GM12878 (cell line): ENCODE measurements at regions not wholly inside any gene's neighbourhood (a gene's known extent, or its start where the extent isn't known, plus 50 kb on each side); places are given as distances from the start of the nearest gene placed in this dataset.

Experiments used
- ATAC-seq: fragments of 200-7000 bp; cut with Tn5 transposase; 3 replicates; pipeline ENCODE4 v1.9.1; 2020; ENCODE audit warnings: mild to moderate bottlenecking, moderate library complexity
- BruUV-seq: library from RNA; stranded (reverse); fragments of 400-500 nt; replicated peaks from 2 replicates; lab custom pipeline; 2021; lab: Mats Ljungman, UMichigan
- CTCF ChIA-PET: fragments of 300-600 bp; sonication (Branson Sonifier 250); formaldehyde crosslinking; extraction: SDS; loops from one replicate; lab custom pipeline; 2021; ENCODE audit warnings: inconsistent platforms; lab: Yijun Ruan, JAX
- POLR2A ChIA-PET: fragments of 350-600 bp; formaldehyde crosslinking; extraction: SDS; loops from one replicate; lab custom pipeline; 2021; ENCODE audit warnings: inconsistent platforms; lab: Charles Lee
- RAD21 ChIA-PET: fragments of 300-600 bp; sonication (Branson Sonifier 250); formaldehyde crosslinking; loops from one replicate; lab custom pipeline; 2023; ENCODE audit warnings: antibody characterized with exemption; ENCODE audit not compliant: unreplicated experiment; lab: Charles Lee
- SMC1A ChIA-PET: fragments of 300-600 bp; sonication (Branson Sonifier 250); formaldehyde crosslinking; loops from one replicate; lab custom pipeline; 2023; ENCODE audit not compliant: unreplicated experiment, uncharacterized antibody; lab: Charles Lee
- DNase-seq: peaks from one replicate; pipeline ENCODE4 v3.0.0-alpha.2; 2011; ENCODE audit warnings: low read depth, low spot score
- FAIRE-seq: peaks from 3 replicates; lab custom pipeline; 2011; peaks lifted over from hg19 to GRCh38; lab: Jason Lieb, UNC
- H2AFZ ChIP-seq: 2 replicates; pipeline ENCODE4 v1.6.0; 2011; ENCODE audit warnings: low read depth, low read length, control low read depth; ENCODE audit not compliant: control insufficient read depth
- H3K27ac ChIP-seq: 2 replicates; pipeline ENCODE4 v1.5.1; 2011; ENCODE audit warnings: control low read depth; ENCODE audit not compliant: control insufficient read depth, insufficient read depth
- H3K27me3 ChIP-seq, 2 experiments: replicated peaks in 1 of 2; 2 replicates each; pipeline versions ENCODE4 v1.6.0 to v1.6.1; 2011; ENCODE audit warnings: low read length in 1 of 2; ENCODE audit not compliant: control insufficient read depth in 2 of 2, insufficient read depth in 2 of 2
- H3K36me3 ChIP-seq, 2 experiments: 2 replicates each; pipeline ENCODE4 v1.5.1; 2011; ENCODE audit warnings: low read length in 1 of 2; ENCODE audit not compliant: control insufficient read depth in 2 of 2, insufficient read depth in 2 of 2
- H3K4me1 ChIP-seq: 2 replicates; pipeline ENCODE4 v1.6.1; 2011; ENCODE audit warnings: mild to moderate bottlenecking, low read length, moderate library complexity, mixed read lengths; ENCODE audit not compliant: control insufficient read depth, insufficient read depth
- H3K4me2 ChIP-seq: 2 replicates; pipeline ENCODE4 v1.6.0; 2011; ENCODE audit warnings: control low read depth; ENCODE audit not compliant: control insufficient read depth, insufficient read depth
- H3K4me3 ChIP-seq: fragments of 200-600 bp; sonication (generic); 2 replicates; pipeline ENCODE4 v1.5.1; 2016
- H3K79me2 ChIP-seq: 2 replicates; pipeline ENCODE4 v1.6.0; 2011; ENCODE audit warnings: low read length; ENCODE audit not compliant: control insufficient read depth, insufficient read depth
- H3K9ac ChIP-seq: 2 replicates; pipeline ENCODE4 v1.8.0; 2011; ENCODE audit warnings: low read length, control low read depth, mixed read lengths; ENCODE audit not compliant: control insufficient read depth, insufficient read depth
- H3K9me3 ChIP-seq: replicated peaks from 3 replicates; pipeline ENCODE4 v1.5.1; 2011; ENCODE audit warnings: mild to moderate bottlenecking, low read length; ENCODE audit not compliant: control insufficient read depth, insufficient read depth
- H4K20me1 ChIP-seq: 2 replicates; pipeline ENCODE4 v1.6.0; 2011; ENCODE audit not compliant: control insufficient read depth, insufficient read depth
- BCL11A ChIP-seq: IDR thresholded peaks from 2 replicates; pipeline ENCODE4 v1.6.1; 2011; ENCODE audit warnings: low read depth, low read length
- CEBPZ ChIP-seq: fragments of 150-350 bp; IDR thresholded peaks from 2 replicates; pipeline ENCODE4 v1.6.1; 2016; ENCODE audit warnings: low read depth, low read length
- ELK1 ChIP-seq: IDR thresholded peaks from 2 replicates; pipeline ENCODE4 v1.6.1; 2012; ENCODE audit warnings: low read depth, low read length, improper control_type of control experiment
- MEF2A ChIP-seq: IDR thresholded peaks from 2 replicates; pipeline ENCODE4 v1.6.1; 2011; ENCODE audit warnings: low read depth, mild to moderate bottlenecking, low read length, moderate library complexity; ENCODE audit not compliant: insufficient read depth
- NBN ChIP-seq: fragments of 450-650 bp; IDR thresholded peaks from 2 replicates; pipeline ENCODE4 v1.6.1; 2016
- NFXL1 ChIP-seq: fragments of 450-650 bp; IDR thresholded peaks from 2 replicates; pipeline ENCODE4 v1.6.1; 2017; ENCODE audit warnings: antibody characterized with exemption, mild to moderate bottlenecking, borderline replicate concordance
- NFYB ChIP-seq: IDR thresholded peaks from 2 replicates; pipeline ENCODE4 v1.6.1; 2011; ENCODE audit warnings: low read depth, mild to moderate bottlenecking, low read length, improper control_type of control experiment, moderate library complexity; ENCODE audit not compliant: insufficient read depth
- NRF1 ChIP-seq: conservative IDR thresholded peaks from 2 replicates; pipeline ENCODE4 v1.6.1; 2011; ENCODE audit warnings: mild to moderate bottlenecking, low read depth, low read length, improper control_type of control experiment
- POLR2A ChIP-seq: IDR thresholded peaks from 2 replicates; pipeline ENCODE4 v1.6.1; 2011; ENCODE audit warnings: low read depth, mild to moderate bottlenecking, low read length
- RB1 ChIP-seq: fragments of 450-650 bp; formaldehyde crosslinking; IDR thresholded peaks from 2 replicates; pipeline ENCODE4 v1.6.1; 2017; ENCODE audit warnings: mild to moderate bottlenecking, borderline replicate concordance
- RCOR1 ChIP-seq: conservative IDR thresholded peaks from 2 replicates; pipeline ENCODE4 v1.6.1; 2012; ENCODE audit warnings: low read depth, low read length, improper control_type of control experiment
- SREBF1 ChIP-seq: IDR thresholded peaks from 2 replicates; pipeline ENCODE4 v1.6.1; 2012; ENCODE audit warnings: mild to moderate bottlenecking, low read length
- TCF3 ChIP-seq: IDR thresholded peaks from 2 replicates; pipeline ENCODE4 v1.6.1; 2012; ENCODE audit warnings: low read depth, mild to moderate bottlenecking, low read length, borderline replicate concordance; ENCODE audit not compliant: insufficient read depth
- ZNF274 ChIP-seq: IDR thresholded peaks from one replicate; pipeline ENCODE4 v1.8.0; 2011; ENCODE audit not compliant: insufficient read length, insufficient read depth
- WGBS: methylation state at CpG from one replicate; pipeline ENCODE4 v1.1.6; 2016; ENCODE audit warnings: low lambda C conversion rate; ENCODE audit not compliant: insufficient replicate concordance, insufficient coverage; ENCODE audit errors: missing lambda C conversion rate; 5-methylcytosine and 5-hydroxymethylcytosine counted together
- in situ Hi-C: fragments of 300-500 bp; cut with MboI; formaldehyde crosslinking; loops from 9 replicates; pipeline ENCODE4 v1.14.3; 2018; ENCODE audit warnings: mixed read lengths
- intact Hi-C: fragments of 100-400 bp; cut with micrococcal nuclease; formaldehyde crosslinking; loops from one replicate; pipeline ENCODE4 v1.14.2; 2022; ENCODE audit not compliant: unreplicated experiment
- TF ChIP-seq, protein P1 (sequence below): IDR thresholded peaks from 2 replicates; pipeline ENCODE4 v1.6.1; 2011; ENCODE audit warnings: mild to moderate bottlenecking, low read depth, low read length, moderate library complexity; ENCODE audit not compliant: insufficient replicate concordance
- TF ChIP-seq, protein P2 (sequence below): fragments of 450-650 bp; IDR thresholded peaks from 2 replicates; pipeline ENCODE4 v1.6.1; 2014; ENCODE audit warnings: mild to moderate bottlenecking

GRCh38 chr6:9205645-9206044, 770.3 kb upstream of the SLC35B3 start:
- in situ Hi-C loops (no loop called here), intact Hi-C loops (no loop called here)
- Histone ChIP-seq H3K79me2 (no peaks in the 10 kb centered on the region), H2AFZ (no peak overlapping the region), H3K4me3 (no peak overlapping the region), H3K27ac (no peak overlapping the region), H3K4me2 (no peak overlapping the region), H3K27me3 (no peaks in the 10 kb centered on the region), H4K20me1 (no peaks in the 10 kb centered on the region), H3K9me3 (no peaks in the 10 kb centered on the region), H3K9ac (no peak overlapping the region), H3K4me1 (no peaks in the 10 kb centered on the region), H3K36me3 (no peaks in the 10 kb centered on the region)
- POLR2A ChIA-PET, result no interaction called here
- SMC1A ChIA-PET, result no interaction called here
- RAD21 ChIA-PET, result no interaction called here
- ATAC-seq (no peak), FAIRE-seq (no peak), DNase-seq (no peak)
- BruUV-seq, result no TSS peak
- WGBS, result 73% methylated on average over 1 of the region's 1 CpG
- TF ChIP-seq POLR2A (no peak), NRF1 (no peak), CEBPZ (no peak), NFYB (no peak), NBN (no peak), NFXL1 (no peak), ELK1 (no peak), TCF3 (no peak), MEF2A (no peak), BCL11A (no peak), RB1 (no peak), ZNF274 (no peak), RCOR1 (no peak), SREBF1 (no peak)
- TF ChIP-seq, protein P1, sequence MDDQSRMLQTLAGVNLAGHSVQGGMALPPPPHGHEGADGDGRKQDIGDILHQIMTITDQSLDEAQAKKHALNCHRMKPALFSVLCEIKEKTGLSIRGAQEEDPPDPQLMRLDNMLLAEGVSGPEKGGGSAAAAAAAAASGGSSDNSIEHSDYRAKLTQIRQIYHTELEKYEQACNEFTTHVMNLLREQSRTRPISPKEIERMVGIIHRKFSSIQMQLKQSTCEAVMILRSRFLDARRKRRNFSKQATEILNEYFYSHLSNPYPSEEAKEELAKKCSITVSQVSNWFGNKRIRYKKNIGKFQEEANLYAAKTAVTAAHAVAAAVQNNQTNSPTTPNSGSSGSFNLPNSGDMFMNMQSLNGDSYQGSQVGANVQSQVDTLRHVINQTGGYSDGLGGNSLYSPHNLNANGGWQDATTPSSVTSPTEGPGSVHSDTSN, result no peak
- TF ChIP-seq, protein P2, sequence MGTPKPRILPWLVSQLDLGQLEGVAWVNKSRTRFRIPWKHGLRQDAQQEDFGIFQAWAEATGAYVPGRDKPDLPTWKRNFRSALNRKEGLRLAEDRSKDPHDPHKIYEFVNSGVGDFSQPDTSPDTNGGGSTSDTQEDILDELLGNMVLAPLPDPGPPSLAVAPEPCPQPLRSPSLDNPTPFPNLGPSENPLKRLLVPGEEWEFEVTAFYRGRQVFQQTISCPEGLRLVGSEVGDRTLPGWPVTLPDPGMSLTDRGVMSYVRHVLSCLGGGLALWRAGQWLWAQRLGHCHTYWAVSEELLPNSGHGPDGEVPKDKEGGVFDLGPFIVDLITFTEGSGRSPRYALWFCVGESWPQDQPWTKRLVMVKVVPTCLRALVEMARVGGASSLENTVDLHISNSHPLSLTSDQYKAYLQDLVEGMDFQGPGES, result no peak
- CTCF ChIA-PET, result no interaction called here
